ENCODE measurements at regions not wholly inside any gene's neighbourhood (a gene's known extent, or its start where the extent isn't known, plus 50 kb on each side); places are given as distances from the start of the nearest gene placed in this dataset.
"Not testable (repeated sequence)": the region's sequence is repeated elsewhere in the genome, so short reads cannot be mapped to it uniquely, and the experiment has no call there.

GRCh38 chr3:145089337-145089736 is 1071.6 kb downstream of the PLOD2 start:
- Histone ChIP-seq H3K36me3 (ENCODE audit: insufficient read depth, low read length) (no peaks in the 10 kb centered on the region), H3K4me1 (ENCODE audit: insufficient read depth, low read length) (no peaks in the 10 kb centered on the region), H3K9me3 (ENCODE audit: control insufficient read depth in 1 of 2, insufficient read depth in 1 of 2, low read length in 2 of 2) (no peaks in the 10 kb centered on the region), H3K27ac (ENCODE audit: low read depth in 1 of 2, low read length in 2 of 2) (no peak overlapping the region), H3K4me3 (ENCODE audit: low read length) (no peak overlapping the region), H3K27me3 (ENCODE audit: control insufficient read depth in 1 of 2, insufficient read depth in 2 of 2, low read length in 2 of 2) (no peaks in the 10 kb centered on the region)
- H3K4me3 Mint-ChIP-seq: no peak overlapping the region
- ChIA-PET POLR2A (no interaction called here), CTCF (no interaction called here)
- no peaks in the 10 kb centered on the region for H3K27me3 Mint-ChIP-seq
- H3K27ac Mint-ChIP-seq: no peak overlapping the region
- H3K4me1 Mint-ChIP-seq (ENCODE audit: low read depth): no peaks in the 10 kb centered on the region
- TF ChIP-seq, protein P1, sequence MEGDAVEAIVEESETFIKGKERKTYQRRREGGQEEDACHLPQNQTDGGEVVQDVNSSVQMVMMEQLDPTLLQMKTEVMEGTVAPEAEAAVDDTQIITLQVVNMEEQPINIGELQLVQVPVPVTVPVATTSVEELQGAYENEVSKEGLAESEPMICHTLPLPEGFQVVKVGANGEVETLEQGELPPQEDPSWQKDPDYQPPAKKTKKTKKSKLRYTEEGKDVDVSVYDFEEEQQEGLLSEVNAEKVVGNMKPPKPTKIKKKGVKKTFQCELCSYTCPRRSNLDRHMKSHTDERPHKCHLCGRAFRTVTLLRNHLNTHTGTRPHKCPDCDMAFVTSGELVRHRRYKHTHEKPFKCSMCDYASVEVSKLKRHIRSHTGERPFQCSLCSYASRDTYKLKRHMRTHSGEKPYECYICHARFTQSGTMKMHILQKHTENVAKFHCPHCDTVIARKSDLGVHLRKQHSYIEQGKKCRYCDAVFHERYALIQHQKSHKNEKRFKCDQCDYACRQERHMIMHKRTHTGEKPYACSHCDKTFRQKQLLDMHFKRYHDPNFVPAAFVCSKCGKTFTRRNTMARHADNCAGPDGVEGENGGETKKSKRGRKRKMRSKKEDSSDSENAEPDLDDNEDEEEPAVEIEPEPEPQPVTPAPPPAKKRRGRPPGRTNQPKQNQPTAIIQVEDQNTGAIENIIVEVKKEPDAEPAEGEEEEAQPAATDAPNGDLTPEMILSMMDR (IDR thresholded peaks at IDR 0.05): no peak
- ATAC-seq (ENCODE audit: poor library complexity): no peak
- intact Hi-C loops (cut with DNase I, micrococcal nuclease): no loop called here
- no peaks in the 10 kb centered on the region for H3K36me3 Mint-ChIP-seq (ENCODE audit: low read depth)
- DNase-seq: no peak
- H3K9me3 Mint-ChIP-seq: no peaks in the 10 kb centered on the region

GRCh38 chr3:145094355-145094941 is 1066.5 kb downstream of the PLOD2 start:
- ChIA-PET POLR2A (no interaction called here), CTCF (no interaction called here)
- Histone ChIP-seq H3K4me3 (ENCODE audit: low read length) (no peak overlapping the region), H3K27me3 (ENCODE audit: control insufficient read depth in 1 of 2, insufficient read depth in 2 of 2, low read length in 2 of 2) (no peaks in the 10 kb centered on the region), H3K4me1 (ENCODE audit: insufficient read depth, low read length) (no peaks in the 10 kb centered on the region), H3K27ac (ENCODE audit: low read depth in 1 of 2, low read length in 2 of 2) (no peak overlapping the region), H3K9me3 (ENCODE audit: control insufficient read depth in 1 of 2, insufficient read depth in 1 of 2, low read length in 2 of 2) (no peaks in the 10 kb centered on the region), H3K36me3 (ENCODE audit: insufficient read depth, low read length) (no peaks in the 10 kb centered on the region)
- Mint-ChIP-seq H3K9me3 (no peaks in the 10 kb centered on the region), H3K27ac (no peak overlapping the region), H3K36me3 (ENCODE audit: low read depth) (no peaks in the 10 kb centered on the region), H3K4me1 (ENCODE audit: low read depth) (no peaks in the 10 kb centered on the region), H3K27me3 (no peaks in the 10 kb centered on the region), H3K4me3 (no peak overlapping the region)
- ATAC-seq (ENCODE audit: poor library complexity): no peak
- DNase-seq: peak in 2 of 14 experiments; percentile 5 to 9
- intact Hi-C loops (cut with DNase I, micrococcal nuclease): no loop called here
- TF ChIP-seq, protein P1 (IDR thresholded peaks at IDR 0.05): no peak

DNA sequence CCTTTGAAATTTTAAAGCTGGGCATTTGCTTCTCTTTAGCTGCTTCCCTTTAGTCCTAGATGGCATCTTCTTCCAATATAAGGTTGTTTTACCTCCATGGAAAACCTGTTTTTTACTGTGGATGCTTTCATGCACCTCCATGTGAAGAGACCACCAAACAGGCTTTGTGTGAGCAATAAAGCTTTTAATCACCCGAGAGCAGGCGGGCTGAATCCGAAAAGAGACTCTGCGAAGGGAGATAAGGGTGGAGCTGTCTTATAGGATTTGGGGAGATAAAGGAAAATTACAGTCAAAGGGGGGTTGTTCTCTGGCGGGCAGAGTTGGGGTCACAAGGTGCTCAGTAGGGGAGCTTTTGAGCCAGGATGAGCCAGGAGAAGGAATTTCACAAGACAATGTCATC is 1049.8 kb downstream of the PLOD2 start:
- H3K4me1 ChIP-seq (ENCODE audit: insufficient read depth, low read length); H3K4me3 ChIP-seq (ENCODE audit: low read length); H3K9me3 ChIP-seq (ENCODE audit: control insufficient read depth in 1 of 2, insufficient read depth in 1 of 2, low read length in 2 of 2); H3K36me3 Mint-ChIP-seq (ENCODE audit: low read depth); H3K27ac ChIP-seq (ENCODE audit: low read depth in 1 of 2, low read length in 2 of 2); CTCF ChIA-PET; H3K27me3 ChIP-seq (ENCODE audit: control insufficient read depth in 1 of 2, insufficient read depth in 2 of 2, low read length in 2 of 2); ATAC-seq (ENCODE audit: poor library complexity); H3K4me3 Mint-ChIP-seq; H3K9me3 Mint-ChIP-seq; H3K27me3 Mint-ChIP-seq; intact Hi-C loops (cut with DNase I, micrococcal nuclease); H3K27ac Mint-ChIP-seq; DNase-seq; H3K36me3 ChIP-seq (ENCODE audit: insufficient read depth, low read length); H3K4me1 Mint-ChIP-seq (ENCODE audit: low read depth); POLR2A ChIA-PET: not testable (repeated sequence)

DNA sequence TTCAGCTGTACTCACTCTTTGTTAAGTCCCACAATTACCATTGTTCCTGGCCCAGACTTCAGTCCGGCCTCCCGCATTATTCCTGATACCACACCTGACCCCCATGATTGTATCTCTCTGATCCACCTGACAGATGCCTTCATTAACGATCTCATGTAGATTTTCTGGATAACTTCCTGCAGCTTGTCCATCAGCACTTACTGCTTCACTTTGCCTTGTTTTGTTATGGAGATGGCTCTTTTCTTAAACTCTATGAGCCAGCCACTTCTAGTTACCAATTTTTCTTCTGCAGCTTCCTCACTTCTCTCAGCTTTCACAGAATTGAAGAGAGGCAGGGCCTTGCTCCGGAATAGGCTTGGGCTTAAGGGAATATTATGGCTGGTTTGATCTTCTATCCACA is 1044.2 kb downstream of the PLOD2 start:
- intact Hi-C loops (cut with DNase I, micrococcal nuclease): no loop called here
- ATAC-seq (ENCODE audit: poor library complexity) (no peak), DNase-seq (no peak)
- Histone ChIP-seq H3K4me3 (ENCODE audit: low read length) (no peak overlapping the region), H3K4me1 (ENCODE audit: insufficient read depth, low read length) (no peaks in the 10 kb centered on the region), H3K27ac (ENCODE audit: low read depth in 1 of 2, low read length in 2 of 2) (no peak overlapping the region), H3K36me3 (ENCODE audit: insufficient read depth, low read length) (no peaks in the 10 kb centered on the region), H3K9me3 (ENCODE audit: control insufficient read depth in 1 of 2, insufficient read depth in 1 of 2, low read length in 2 of 2) (no peaks in the 10 kb centered on the region), H3K27me3 (ENCODE audit: control insufficient read depth in 1 of 2, insufficient read depth in 2 of 2, low read length in 2 of 2) (no peaks in the 10 kb centered on the region)
- no peak overlapping the region for H3K27ac Mint-ChIP-seq
- no peaks in the 10 kb centered on the region for H3K9me3 Mint-ChIP-seq
- no peak overlapping the region for H3K4me3 Mint-ChIP-seq
- ChIA-PET POLR2A (no interaction called here), CTCF (no interaction called here)
- TF ChIP-seq, protein P1 (IDR thresholded peaks at IDR 0.05): no peak
- H3K36me3 Mint-ChIP-seq (ENCODE audit: low read depth): no peaks in the 10 kb centered on the region
- H3K27me3 Mint-ChIP-seq: no peaks in the 10 kb centered on the region
- H3K4me1 Mint-ChIP-seq (ENCODE audit: low read depth): no peaks in the 10 kb centered on the region
